Thoracic aorta (tissue), 2 donors: ENCODE measurements at regions not wholly inside any gene's neighbourhood (a gene's known extent, or its start where the extent isn't known, plus 50 kb on each side); places are given as distances from the start of the nearest gene placed in this dataset.

Experiments used
- ATAC-seq: fragments of 150-250 bp; one replicate; pipeline ENCODE4 v1.8.0; 2017; ENCODE audit warnings: low read depth; ENCODE audit not compliant: insufficient number of reproducible peaks, low FRiP score
- DNase-seq: peaks from one replicate; pipeline ENCODE4 v3.0.0-alpha.2; 2020; ENCODE audit warnings: low spot score
- H3K27ac ChIP-seq, 2 donors: fragments of 200-600 bp; sonication (generic); 1 replicate in 1 of 2; 2 replicates in 1 of 2; pipeline ENCODE4 v1.5.1; 2016; ENCODE audit warnings: mild to moderate bottlenecking in 2 of 2, moderate library complexity in 2 of 2
- H3K27me3 ChIP-seq: fragments of 200-600 bp; sonication (generic); replicated peaks from 2 replicates; pipeline ENCODE4 v1.6.0; 2016; ENCODE audit warnings: mild to moderate bottlenecking; ENCODE audit not compliant: insufficient read depth
- H3K36me3 ChIP-seq: fragments of 200-600 bp; sonication (generic); one replicate; pipeline ENCODE4 v1.5.1; 2016
- H3K4me1 ChIP-seq, 2 donors: fragments of 200-600 bp; sonication (generic); 1 replicate in 1 of 2; 2 replicates in 1 of 2; pipeline versions ENCODE4 v1.5.1 to v1.6.0; 2016; ENCODE audit warnings: low read depth in 2 of 2, mild to moderate bottlenecking in 1 of 2; ENCODE audit not compliant: control insufficient read depth in 1 of 2
- H3K4me3 ChIP-seq: fragments of 200-600 bp; sonication (generic); 2 replicates; pipeline ENCODE4 v1.5.1; 2016; ENCODE audit warnings: mild to moderate bottlenecking
- H3K9me3 ChIP-seq: fragments of 200-600 bp; sonication (generic); 2 replicates; pipeline ENCODE4 v1.5.1; 2016
- TF ChIP-seq, protein P1 (sequence below): fragments of 200-600 bp; sonication (generic); IDR thresholded peaks from one replicate; pipeline ENCODE4 v1.5.1; 2019; ENCODE audit warnings: antibody characterized with exemption

DNA sequence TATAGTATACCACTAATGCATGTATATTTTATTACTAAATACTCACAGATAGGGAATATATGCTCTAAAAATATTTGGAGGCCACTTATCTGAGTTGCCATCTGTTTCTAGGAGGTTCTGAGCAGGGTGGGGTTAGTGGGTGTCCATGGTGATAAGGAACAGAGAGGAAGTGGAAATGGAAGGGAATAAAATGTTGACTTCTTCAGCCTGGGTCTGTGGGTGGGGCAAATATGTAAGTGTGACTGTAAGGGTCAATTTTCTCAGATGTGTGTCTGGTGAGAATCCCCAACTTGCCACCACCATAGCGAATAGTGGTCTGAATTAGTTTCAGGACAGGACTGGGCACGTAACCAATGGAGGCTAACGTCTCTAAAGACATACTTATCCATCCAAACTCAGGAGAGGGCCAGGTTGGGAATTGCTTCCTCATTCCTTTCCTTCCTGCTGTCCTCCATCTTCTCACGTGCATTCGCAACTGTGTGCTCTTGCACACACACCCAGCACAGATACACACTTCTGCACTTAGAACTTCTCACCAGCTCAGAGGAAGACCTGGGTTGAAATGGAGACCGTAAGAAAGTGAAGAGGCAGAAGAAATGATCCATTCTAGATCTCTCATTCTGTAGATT is 54.2 kb upstream of the GZMB start:
- Histone ChIP-seq H3K36me3 (no peaks in the 10 kb centered on the region), H3K9me3 (no peaks in the 10 kb centered on the region), H3K27ac (no peak overlapping the region), H3K4me3 (no peak overlapping the region), H3K4me1 (no peaks in the 10 kb centered on the region), H3K27me3 (no peaks in the 10 kb centered on the region)
- ATAC-seq, result no peak
- TF ChIP-seq, protein P1, sequence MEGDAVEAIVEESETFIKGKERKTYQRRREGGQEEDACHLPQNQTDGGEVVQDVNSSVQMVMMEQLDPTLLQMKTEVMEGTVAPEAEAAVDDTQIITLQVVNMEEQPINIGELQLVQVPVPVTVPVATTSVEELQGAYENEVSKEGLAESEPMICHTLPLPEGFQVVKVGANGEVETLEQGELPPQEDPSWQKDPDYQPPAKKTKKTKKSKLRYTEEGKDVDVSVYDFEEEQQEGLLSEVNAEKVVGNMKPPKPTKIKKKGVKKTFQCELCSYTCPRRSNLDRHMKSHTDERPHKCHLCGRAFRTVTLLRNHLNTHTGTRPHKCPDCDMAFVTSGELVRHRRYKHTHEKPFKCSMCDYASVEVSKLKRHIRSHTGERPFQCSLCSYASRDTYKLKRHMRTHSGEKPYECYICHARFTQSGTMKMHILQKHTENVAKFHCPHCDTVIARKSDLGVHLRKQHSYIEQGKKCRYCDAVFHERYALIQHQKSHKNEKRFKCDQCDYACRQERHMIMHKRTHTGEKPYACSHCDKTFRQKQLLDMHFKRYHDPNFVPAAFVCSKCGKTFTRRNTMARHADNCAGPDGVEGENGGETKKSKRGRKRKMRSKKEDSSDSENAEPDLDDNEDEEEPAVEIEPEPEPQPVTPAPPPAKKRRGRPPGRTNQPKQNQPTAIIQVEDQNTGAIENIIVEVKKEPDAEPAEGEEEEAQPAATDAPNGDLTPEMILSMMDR, result no peak
- DNase-seq, result no peak
